ENCODE measurements at regions not wholly inside any gene's neighbourhood (a gene's known extent, or its start where the extent isn't known, plus 50 kb on each side); places are given as distances from the start of the nearest gene placed in this dataset.

DNA sequence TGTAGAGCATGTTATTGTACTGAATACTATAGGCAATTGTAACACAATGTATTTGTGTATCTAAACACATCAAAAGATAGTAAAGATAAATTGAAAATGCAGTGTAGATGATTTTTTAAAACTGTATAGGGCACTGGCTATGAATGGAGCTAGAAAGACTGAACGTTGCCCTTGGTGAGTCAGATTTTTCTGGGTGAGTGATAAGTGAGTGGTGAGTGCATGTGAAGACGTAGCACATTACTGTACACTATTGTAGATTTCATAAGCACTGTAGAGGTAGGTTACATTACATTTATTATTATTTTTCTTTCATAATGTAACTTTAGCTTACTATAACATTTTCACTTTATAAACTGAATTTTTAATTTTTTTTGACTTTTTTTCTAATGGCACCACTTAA, 1491.6 kb downstream of the TECRL start:
- H3K4me3 ChIP-seq (ENCODE audit: low read depth, low read length) = no peak overlapping the region
- no peak for DNase-seq (ENCODE audit: low read depth)
- TF ChIP-seq, protein P1, sequence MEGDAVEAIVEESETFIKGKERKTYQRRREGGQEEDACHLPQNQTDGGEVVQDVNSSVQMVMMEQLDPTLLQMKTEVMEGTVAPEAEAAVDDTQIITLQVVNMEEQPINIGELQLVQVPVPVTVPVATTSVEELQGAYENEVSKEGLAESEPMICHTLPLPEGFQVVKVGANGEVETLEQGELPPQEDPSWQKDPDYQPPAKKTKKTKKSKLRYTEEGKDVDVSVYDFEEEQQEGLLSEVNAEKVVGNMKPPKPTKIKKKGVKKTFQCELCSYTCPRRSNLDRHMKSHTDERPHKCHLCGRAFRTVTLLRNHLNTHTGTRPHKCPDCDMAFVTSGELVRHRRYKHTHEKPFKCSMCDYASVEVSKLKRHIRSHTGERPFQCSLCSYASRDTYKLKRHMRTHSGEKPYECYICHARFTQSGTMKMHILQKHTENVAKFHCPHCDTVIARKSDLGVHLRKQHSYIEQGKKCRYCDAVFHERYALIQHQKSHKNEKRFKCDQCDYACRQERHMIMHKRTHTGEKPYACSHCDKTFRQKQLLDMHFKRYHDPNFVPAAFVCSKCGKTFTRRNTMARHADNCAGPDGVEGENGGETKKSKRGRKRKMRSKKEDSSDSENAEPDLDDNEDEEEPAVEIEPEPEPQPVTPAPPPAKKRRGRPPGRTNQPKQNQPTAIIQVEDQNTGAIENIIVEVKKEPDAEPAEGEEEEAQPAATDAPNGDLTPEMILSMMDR (IDR thresholded peaks at IDR 0.05; ENCODE audit: low read depth, low read length, missing control alignments) = no peak

DNA sequence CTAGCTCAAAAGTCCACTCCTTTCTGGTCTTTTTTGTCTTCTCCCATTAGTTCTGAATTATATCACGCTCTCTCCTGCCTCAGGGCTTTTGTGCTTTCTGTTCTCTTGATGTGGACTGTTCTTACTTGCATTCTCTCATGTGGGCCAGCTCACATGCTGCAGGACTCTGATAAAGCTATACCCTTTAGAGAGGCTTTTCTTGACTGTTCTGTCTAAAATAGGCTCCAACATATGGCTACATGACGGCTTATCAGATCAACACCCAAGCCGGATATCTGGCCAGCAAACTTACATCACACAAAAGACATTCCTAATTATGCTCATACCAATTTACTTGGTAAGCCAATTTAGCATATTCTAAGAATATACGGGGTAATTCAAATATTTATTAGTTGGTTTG, 1494.5 kb downstream of the TECRL start:
- TF ChIP-seq, protein P1 (IDR thresholded peaks at IDR 0.05; ENCODE audit: low read depth, low read length, missing control alignments) = no peak
- no peak for DNase-seq (ENCODE audit: low read depth)
- H3K4me3 ChIP-seq (ENCODE audit: low read depth, low read length) = no peak overlapping the region

DNA sequence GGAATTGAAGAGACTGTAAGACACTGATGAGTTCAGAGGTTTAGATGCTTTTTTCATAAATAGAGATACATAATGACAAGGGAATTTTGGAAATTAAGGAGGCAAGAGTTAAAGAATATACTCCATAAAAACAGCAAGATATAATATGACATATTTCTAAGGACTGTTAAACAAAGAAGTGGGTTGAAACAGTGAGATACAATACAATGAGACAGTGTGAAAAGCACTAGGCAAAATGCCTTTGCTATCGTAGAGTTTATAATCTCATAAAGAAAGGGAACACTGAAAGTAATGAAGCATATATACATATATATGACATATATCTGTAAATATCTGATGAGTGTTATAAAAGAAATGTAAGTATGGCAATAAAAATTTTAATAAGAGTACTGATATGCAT, 1496.2 kb downstream of the TECRL start:
- TF ChIP-seq, protein P1 (IDR thresholded peaks at IDR 0.05; ENCODE audit: low read depth, low read length, missing control alignments) = no peak
- H3K4me3 ChIP-seq (ENCODE audit: low read depth, low read length) = no peak overlapping the region
- DNase-seq (ENCODE audit: low read depth) = no peak

DNA sequence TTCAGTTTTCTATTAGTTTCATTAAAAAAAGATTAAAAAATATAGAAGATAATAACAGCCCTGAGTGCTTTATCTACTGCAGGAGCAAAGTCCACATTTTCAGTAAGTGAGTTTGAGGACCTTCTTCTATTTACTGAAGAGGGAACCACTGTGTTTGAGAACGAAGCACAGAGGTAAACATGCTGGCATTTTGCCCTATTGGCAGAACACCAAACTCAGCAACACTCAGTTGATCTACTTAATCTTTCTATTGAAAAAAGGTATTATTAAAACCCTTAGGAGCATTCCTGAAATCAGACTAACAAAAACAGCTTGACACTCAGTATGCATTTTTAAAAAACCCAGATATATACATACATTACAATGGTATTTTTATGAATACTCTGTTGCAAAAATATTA, 1496.7 kb downstream of the TECRL start:
- H3K4me3 ChIP-seq (ENCODE audit: low read depth, low read length) = no peak overlapping the region
- TF ChIP-seq, protein P1 (IDR thresholded peaks at IDR 0.05; ENCODE audit: low read depth, low read length, missing control alignments) = no peak
- no peak for DNase-seq (ENCODE audit: low read depth)

DNA sequence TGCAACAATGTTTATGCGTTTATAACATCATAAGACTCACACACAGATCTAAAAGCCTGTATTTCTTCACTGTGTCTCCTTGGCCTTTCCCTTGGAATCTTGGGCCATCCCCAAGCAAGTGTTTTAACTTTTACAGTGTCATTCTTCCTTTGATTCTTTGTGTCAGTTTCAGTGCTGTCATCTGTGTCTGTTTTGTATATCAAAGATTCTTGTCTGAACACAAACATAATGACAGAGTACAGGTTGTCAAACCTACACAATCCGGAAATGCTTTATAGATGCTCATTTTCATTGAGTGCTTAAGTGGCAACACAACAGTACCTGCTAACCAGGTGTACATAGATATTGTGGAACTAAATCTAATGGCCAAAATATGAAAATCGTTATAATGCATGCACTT, 1500.0 kb downstream of the TECRL start:
- DNase-seq (ENCODE audit: low read depth) = no peak
- TF ChIP-seq, protein P1 (IDR thresholded peaks at IDR 0.05; ENCODE audit: low read depth, low read length, missing control alignments) = no peak
- H3K4me3 ChIP-seq (ENCODE audit: low read depth, low read length) = no peak overlapping the region

DNA sequence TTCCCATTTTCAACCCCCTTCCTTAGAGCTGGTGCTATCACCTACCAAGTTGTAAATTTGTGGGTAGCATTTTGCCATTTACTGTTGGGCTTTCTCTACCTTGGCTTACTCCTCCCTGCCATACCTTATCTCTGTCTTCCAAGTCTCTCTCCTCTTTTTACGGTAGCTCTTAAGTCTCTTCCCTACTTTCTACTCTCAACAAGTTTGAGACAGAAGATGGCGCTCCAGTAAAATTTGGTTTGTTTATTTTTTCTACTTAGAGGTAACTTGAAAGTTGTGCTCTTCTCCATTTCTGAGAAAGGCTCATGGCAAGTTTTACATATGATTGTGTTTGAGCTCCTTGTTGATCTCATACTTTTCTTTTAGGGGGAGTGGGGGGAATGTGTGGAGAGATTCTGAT, 1508.1 kb downstream of the TECRL start:
- DNase-seq (ENCODE audit: low read depth) = no peak
- H3K4me3 ChIP-seq (ENCODE audit: low read depth, low read length) = no peak overlapping the region
- TF ChIP-seq, protein P1 (IDR thresholded peaks at IDR 0.05; ENCODE audit: low read depth, low read length, missing control alignments) = no peak

DNA sequence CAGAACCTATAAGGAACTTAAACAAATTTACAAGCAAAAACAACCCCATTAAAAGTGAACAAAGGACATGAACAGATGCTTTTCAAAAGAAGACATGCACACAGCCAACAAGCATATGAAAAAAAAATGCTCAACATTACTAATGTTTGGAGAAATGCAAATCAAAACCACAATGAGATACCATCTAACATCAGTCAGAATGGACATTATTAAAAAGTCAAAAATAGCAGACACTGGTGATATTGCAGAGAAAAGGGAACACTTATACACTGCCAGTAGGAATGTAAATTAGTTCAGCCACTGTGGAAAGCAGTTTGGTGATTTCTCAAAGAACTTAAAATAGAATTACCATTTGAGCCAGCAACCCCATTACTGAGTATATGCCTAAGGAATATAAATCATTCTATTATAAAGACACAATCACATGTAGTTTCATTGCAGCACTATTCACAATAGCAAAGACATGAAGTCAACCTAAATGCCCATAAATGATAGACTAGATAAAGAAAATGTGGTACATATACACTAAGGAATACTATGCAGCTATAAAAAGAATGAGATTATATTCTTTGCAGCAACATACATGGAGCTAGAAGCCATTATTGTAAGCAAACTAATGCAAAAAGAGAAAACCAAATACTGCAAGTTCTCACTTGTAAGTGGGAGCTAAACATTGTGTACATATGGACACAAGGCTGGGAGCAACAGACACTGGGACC, 1509.4 kb downstream of the TECRL start:
- H3K4me3 ChIP-seq (ENCODE audit: low read depth, low read length) = no peak overlapping the region
- TF ChIP-seq, protein P1 (IDR thresholded peaks at IDR 0.05; ENCODE audit: low read depth, low read length, missing control alignments) = no peak
- no peak for DNase-seq (ENCODE audit: low read depth)

Data from GM12864 (cell line).